HG03439 (cell line): ENCODE measurements at regions not wholly inside any gene's neighbourhood (a gene's known extent, or its start where the extent isn't known, plus 50 kb on each side); places are given as distances from the start of the nearest gene placed in this dataset.
A peak's percentile ranks its signal among the peaks of the same experiment; 100 is the strongest.

Source experiments
- ATAC-seq: cut with Tn5 transposase; IDR thresholded peaks from one replicate; pipeline ENCODE4 v1.9.1; 2021; ENCODE audit warnings: mild to moderate bottlenecking, moderate library complexity; ENCODE audit not compliant: unreplicated experiment

- ATAC-seq: peak; percentile 78
These were observed 52.0 kb downstream of the RPP21 start for GRCh38 chr6:30396833-30397479.

DNA sequence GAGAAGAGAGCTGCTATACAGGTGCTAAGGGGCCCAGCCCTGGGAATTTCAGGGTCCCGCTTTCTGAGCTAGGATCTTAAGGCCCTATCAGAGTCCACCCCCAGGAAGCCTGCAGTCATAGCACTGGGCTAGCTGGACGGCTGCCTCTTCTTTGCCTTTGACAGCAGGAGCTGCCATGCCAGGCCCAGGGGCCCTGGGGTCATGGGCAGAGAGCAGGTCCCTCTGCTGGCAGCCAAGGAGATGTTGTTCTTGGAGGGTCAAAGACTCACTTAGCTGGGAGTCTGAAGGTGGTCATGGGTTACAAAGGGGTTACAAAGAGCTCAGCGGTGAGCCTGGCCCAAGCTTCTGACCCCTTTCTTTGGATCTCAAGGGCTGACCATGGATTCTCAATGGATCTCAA lies 52.7 kb downstream of the RPP21 start:
- no peak for ATAC-seq

DNA sequence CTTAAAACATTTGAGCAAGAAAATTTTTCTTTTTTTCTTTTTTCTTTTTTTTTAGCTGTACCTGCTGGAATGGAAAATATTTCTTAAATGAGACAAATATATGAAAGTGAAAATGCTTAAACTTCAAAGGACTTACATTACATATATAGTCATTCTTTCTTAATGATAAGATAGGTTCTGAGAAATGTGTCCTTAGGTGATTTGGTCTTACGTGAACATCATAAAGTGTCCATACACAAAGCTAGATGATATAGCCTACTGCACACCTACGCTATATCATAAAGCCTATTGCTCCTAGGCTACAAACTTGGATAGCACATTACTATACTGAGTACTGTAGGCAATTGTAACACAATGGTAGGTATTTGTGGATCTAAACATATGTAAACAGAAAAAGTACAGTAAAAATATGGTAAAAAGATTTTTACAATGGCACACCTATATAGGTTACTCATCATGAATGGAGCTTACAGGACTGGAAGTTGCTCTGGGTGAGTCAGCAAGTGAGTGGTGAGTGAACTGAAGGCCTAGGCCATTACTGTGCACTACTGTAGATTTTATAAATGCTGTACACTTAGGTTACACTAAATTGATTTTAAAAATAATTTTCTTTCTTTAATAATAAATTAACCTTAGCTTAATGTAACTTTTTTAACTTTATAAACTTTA lies 54.6 kb downstream of the RPP21 start:
- no peak for ATAC-seq

GRCh38 chr6:30405934-30406333 lies 61.0 kb downstream of the RPP21 start:
- no peak for ATAC-seq

DNA sequence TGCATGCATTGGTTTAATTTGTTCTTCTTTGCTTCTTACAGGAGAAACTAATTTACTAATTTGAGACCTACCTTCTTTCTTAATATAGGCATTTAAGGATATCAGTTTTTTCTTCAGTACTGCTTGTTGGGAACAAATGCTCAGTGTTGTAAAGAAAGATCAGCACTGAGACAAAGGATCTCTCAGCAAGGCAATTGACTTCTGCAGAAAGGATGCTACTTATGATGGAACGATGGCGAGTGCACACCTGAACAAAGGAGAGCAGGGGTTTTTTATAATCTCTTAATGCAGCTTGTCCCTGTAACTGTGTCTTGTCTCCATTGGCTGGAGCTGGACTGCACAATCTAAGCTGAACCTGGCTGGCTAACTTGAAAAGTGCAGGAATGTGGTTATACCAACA lies 64.2 kb downstream of the RPP21 start:
- no peak for ATAC-seq

DNA sequence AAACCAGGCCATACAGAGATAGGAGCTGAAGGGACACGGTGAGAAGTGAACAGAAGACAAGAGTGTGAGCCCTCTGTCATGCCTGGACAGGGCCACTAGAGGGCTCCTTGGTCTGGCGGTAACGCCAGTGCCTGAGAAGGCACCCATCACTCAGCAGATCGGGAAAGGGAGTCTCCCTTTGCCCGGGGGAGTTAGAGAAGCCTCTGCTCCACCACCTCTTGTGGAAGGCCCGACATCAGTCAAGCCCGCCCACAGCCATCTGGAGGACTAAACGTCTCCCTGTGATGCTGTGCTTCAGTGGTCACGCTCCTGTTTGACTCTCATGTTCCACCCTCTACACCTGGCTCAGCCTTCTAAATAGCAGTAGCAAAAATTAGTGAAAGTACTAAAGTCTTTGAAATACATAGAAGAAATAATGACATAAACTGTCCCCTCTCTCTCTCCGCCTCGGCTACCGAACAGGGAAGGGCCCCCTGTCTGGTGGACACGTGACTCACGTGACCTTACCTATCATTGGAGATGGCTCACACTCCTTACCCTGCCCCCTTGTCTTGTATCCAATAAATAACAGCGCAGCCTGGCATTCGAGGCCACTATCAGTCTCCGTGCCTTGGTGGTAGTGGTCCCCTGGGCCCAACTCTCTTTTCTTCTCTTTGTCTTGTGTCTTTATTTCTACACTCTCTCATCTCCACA lies 66.7 kb downstream of the RPP21 start:
- no peak for ATAC-seq

GRCh38 chr6:30418448-30418847 lies 70.9 kb upstream of the HLA-E start:
- no peak for ATAC-seq

DNA sequence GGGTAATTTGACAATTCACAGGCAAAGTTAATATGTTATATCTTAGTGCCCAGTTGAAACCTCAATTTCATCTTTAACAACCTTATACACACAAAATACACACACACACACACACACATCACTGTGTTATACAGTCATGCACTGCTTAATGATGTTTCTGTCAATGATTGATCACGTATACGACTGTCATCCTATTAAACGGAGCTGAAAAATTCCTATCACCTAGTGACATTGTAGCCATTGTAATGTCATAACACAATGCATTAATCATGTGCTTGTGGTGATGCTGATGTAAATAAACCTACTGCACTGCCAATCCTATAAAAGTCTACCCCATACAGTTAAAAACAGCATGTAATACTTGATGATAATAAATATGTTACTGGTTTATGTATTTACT lies 64.8 kb upstream of the HLA-E start:
- ATAC-seq: no peak
